ENCODE measurements at regions not wholly inside any gene's neighbourhood (a gene's known extent, or its start where the extent isn't known, plus 50 kb on each side); places are given as distances from the start of the nearest gene placed in this dataset.

DNA sequence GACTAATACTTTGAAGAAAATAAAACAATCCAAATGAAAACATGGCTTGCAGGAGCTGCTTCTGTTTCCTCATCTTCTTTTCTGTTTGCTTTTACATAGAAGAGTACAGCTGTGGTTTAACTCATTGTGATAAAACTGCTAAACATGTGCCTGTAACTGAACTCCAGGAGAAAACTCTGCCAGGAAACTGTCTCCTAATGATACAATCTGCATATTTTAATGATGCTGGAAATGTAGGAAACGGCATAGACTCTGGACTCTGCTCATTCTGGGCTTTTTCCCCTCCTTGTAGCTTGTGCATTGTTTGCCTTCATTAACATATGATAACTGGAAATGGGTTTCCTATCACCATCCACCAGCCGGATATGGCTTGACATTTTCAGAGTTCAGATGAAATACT, 813.3 kb upstream of the WWC1 start:
- no peak for DNase-seq (ENCODE audit: low spot score)
- Histone ChIP-seq H3K4me3 (no peak overlapping the region), H3K27ac (no peak overlapping the region)
- TF ChIP-seq, protein P1, sequence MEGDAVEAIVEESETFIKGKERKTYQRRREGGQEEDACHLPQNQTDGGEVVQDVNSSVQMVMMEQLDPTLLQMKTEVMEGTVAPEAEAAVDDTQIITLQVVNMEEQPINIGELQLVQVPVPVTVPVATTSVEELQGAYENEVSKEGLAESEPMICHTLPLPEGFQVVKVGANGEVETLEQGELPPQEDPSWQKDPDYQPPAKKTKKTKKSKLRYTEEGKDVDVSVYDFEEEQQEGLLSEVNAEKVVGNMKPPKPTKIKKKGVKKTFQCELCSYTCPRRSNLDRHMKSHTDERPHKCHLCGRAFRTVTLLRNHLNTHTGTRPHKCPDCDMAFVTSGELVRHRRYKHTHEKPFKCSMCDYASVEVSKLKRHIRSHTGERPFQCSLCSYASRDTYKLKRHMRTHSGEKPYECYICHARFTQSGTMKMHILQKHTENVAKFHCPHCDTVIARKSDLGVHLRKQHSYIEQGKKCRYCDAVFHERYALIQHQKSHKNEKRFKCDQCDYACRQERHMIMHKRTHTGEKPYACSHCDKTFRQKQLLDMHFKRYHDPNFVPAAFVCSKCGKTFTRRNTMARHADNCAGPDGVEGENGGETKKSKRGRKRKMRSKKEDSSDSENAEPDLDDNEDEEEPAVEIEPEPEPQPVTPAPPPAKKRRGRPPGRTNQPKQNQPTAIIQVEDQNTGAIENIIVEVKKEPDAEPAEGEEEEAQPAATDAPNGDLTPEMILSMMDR (IDR thresholded peaks at IDR 0.05): no peak

DNA sequence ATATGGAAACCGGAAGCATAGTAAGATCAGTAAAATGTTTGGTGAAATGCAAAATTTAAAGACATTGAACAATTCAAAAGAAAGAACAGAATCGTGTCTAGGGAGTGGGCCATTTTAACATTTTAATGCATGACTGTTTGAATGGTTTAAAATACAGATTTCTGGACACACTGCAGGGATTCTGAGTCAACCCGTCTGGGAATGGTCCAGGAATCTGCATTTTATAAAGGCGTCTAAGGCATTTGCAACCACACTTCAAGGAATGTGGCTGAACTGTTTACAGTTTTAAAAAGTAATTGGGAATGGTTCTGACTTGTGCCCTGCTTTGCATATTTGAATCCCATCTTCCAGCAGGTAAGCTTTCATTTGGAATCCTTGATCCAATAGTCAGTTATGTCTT, 811.7 kb upstream of the WWC1 start:
- TF ChIP-seq, protein P1 (IDR thresholded peaks at IDR 0.05): no peak
- DNase-seq (ENCODE audit: low spot score): no peak
- H3K27ac ChIP-seq: no peak overlapping the region
- no peak overlapping the region for H3K4me3 ChIP-seq

DNA sequence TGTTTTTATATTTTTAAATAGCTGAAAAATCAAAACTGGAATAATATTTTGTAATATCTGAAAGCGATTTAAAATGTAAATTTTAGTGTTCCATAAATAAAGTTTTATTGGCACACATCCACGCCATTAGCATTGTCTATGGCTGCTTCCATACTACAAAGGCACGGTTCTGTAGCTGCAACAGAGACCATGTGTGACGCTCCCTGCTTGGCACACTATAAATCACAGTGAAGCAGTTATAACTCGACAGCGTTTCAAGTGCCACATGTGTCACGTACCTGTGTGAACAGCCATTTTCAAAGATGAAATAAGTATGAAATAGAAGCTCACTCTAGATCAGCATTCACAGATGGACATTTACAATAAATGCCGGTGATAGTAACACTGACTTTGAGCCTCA, 810.1 kb upstream of the WWC1 start:
- TF ChIP-seq, protein P1 (IDR thresholded peaks at IDR 0.05): no peak
- DNase-seq (ENCODE audit: low spot score): no peak

DNA sequence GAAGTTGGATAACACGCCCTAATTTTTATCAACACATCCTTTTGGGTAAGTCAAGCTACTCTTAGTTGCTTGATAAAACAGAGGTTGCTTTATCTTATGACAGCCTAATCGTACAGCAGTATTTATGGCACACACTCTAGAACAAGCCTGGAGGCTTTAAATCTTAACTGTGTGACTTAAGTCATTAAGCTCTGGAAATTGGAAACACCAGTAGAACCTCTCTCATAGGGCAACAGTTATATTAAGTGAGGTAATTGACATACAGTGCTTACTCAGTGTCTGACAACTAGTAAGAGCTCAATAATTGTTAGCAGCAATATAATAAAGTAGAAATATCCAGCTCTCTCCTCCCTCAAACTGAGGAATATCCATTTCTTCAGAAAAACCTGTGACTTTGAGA, 808.9 kb upstream of the WWC1 start:
- DNase-seq (ENCODE audit: low spot score): no peak
- Histone ChIP-seq H3K4me3 (no peak overlapping the region), H3K27ac (no peak overlapping the region)
- TF ChIP-seq, protein P1 (IDR thresholded peaks at IDR 0.05): no peak

More for the DNA sequence above, 810.1 kb upstream of the WWC1 start:
- Histone ChIP-seq H3K27ac (no peak overlapping the region), H3K4me3 (no peak overlapping the region)

DNA sequence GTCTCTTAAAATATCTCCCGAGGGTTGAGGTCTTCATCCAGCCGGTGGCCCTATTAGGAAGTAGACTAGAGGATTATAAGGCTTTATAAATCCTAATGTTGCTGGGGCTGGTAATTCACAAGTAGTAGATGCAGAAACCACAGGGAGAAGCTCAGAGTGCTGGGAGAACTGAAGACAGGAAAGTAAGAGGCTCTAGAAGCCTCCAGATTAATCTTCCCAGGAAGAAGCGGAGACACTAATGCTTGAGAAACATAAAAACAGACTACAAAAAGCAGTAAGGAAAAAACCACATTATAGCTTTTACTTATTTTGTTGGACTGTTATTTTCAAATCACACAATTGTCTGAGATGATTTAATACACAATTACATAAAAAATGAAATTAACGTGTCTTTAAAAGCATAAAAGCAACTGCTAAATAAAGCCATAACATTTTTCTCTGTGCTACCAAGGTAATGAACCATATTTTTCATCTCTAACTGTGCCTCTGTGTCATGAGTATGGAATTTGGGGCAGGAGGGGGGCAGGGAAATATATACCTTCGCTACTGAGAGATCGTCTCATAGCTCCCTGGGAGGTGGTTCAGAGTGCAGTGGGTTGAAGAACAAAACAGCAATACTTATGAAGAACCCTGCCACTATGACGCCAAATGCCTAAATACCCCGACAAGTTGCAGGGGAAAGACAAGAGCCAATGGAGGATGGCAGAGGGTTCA, 806.2 kb upstream of the WWC1 start:
- Histone ChIP-seq H3K27ac (no peak overlapping the region), H3K4me3 (no peak overlapping the region)
- TF ChIP-seq, protein P1 (IDR thresholded peaks at IDR 0.05): no peak
- DNase-seq (ENCODE audit: low spot score): no peak

DNA sequence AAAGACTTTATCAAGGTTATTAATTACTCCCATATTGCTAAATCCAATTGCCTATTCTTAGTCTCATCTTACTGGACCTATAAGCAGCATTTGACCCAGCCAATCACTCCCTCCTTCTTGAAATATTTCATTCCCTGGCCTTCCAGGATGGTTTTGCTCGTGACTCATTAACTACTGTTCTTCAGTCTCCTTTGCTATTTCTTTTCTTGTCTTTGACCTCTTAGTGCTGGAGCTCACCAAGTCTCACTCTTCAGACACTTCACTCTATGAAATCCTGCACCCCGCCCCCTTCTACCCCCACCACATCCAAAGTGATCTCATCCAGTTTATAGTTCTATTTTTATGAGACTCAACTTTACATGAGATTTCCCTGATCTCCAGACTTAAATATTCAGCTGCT, 803.1 kb upstream of the WWC1 start:
- DNase-seq (ENCODE audit: low spot score): no peak
- H3K27ac ChIP-seq: no peak overlapping the region
- no peak overlapping the region for H3K4me3 ChIP-seq
- TF ChIP-seq, protein P1 (IDR thresholded peaks at IDR 0.05): no peak

DNA sequence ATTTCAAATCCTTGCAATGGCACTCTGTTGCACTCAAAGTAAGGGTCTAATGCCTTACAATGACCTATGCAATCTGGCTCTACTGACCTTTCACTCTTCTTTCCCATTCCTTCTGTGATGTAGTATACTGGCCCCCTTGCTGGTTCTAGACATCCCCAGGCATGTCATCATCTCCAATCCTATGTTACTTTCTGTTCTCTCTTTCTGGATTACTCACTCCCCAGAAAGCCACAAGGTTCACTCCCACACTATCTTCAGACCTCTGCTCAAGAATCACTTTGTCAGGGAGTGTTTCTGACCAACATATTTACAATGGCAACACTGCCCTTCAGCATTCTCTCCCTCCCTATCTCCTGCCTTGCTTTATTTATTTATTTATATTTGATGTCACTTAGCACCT, 802.2 kb upstream of the WWC1 start:
- Histone ChIP-seq H3K27ac (no peak overlapping the region), H3K4me3 (no peak overlapping the region)
- DNase-seq (ENCODE audit: low spot score): no peak
- TF ChIP-seq, protein P1 (IDR thresholded peaks at IDR 0.05): no peak
